ENCODE measurements at regions not wholly inside any gene's neighbourhood (a gene's known extent, or its start where the extent isn't known, plus 50 kb on each side); places are given as distances from the start of the nearest gene placed in this dataset.

GRCh38 chr5:93313672-93314071 is 267.3 kb downstream of the NR2F1-AS1 start:
- H3K27me3 ChIP-seq (ENCODE audit: low read depth, low read length) = no peaks in the 10 kb centered on the region
- H3K4me3 ChIP-seq (ENCODE audit: low read depth in 1 of 2, low read length in 2 of 2) = peak overlapping the region in 1 of 2 donors; percentile 2
- H3K27ac ChIP-seq (ENCODE audit: low read length) = no peak overlapping the region

DNA sequence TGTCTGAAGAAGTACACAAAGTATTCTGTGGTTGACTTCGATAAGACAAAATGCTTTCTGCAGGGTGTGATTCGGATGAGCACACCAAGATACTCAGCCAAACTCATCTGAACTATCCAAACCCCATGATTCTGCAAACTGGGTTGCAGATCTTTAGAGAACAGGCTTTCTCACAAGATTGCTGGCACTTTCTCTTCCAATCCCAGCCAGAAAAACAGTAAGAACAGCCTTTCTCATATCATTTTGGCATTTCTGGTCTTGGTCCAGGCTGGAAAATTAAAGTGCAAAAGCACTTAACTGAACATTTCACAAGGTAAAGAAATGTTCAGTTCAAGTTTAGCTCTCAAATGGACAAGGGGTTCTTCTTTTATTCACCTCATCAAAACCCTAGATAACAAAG is 269.1 kb downstream of the NR2F1-AS1 start:
- H3K27ac ChIP-seq (ENCODE audit: low read length) = no peak overlapping the region
- no peaks in the 10 kb centered on the region for H3K4me1 ChIP-seq (ENCODE audit: control insufficient read depth in 1 of 2, insufficient read depth in 2 of 2, low read length in 2 of 2)
- H3K27me3 ChIP-seq (ENCODE audit: low read depth, low read length) = no peaks in the 10 kb centered on the region
- peaks cover 0 to 15% of the 10 kb centered on the region in 2 donors for H3K9me3 ChIP-seq (ENCODE audit: control insufficient read depth in 1 of 2, low read length in 2 of 2)
- no peak overlapping the region for H3K4me3 ChIP-seq (ENCODE audit: low read depth in 1 of 2, low read length in 2 of 2)
- no peaks in the 10 kb centered on the region for H3K36me3 ChIP-seq (ENCODE audit: control insufficient read depth in 1 of 2, insufficient read depth in 2 of 2, low read length in 2 of 2)

More at GRCh38 chr5:93313672-93314071, 267.3 kb downstream of the NR2F1-AS1 start:
- peaks cover 0 to 15% of the 10 kb centered on the region in 2 donors for H3K9me3 ChIP-seq (ENCODE audit: control insufficient read depth in 1 of 2, low read length in 2 of 2)
- H3K4me1 ChIP-seq (ENCODE audit: control insufficient read depth in 1 of 2, insufficient read depth in 2 of 2, low read length in 2 of 2) = no peaks in the 10 kb centered on the region
- no peaks in the 10 kb centered on the region for H3K36me3 ChIP-seq (ENCODE audit: control insufficient read depth in 1 of 2, insufficient read depth in 2 of 2, low read length in 2 of 2)

- Histone ChIP-seq H3K9me3 (ENCODE audit: control insufficient read depth in 1 of 2, low read length in 2 of 2) (no peaks in the 10 kb centered on the region), H3K27ac (ENCODE audit: low read length) (no peak overlapping the region), H3K27me3 (ENCODE audit: low read depth, low read length) (no peaks in the 10 kb centered on the region), H3K36me3 (ENCODE audit: control insufficient read depth in 1 of 2, insufficient read depth in 2 of 2, low read length in 2 of 2) (no peaks in the 10 kb centered on the region), H3K4me1 (ENCODE audit: control insufficient read depth in 1 of 2, insufficient read depth in 2 of 2, low read length in 2 of 2) (no peaks in the 10 kb centered on the region), H3K4me3 (ENCODE audit: low read depth in 1 of 2, low read length in 2 of 2) (no peak overlapping the region)
Measured at GRCh38 chr5:93307557-93307956, 273.5 kb downstream of the NR2F1-AS1 start.

DNA sequence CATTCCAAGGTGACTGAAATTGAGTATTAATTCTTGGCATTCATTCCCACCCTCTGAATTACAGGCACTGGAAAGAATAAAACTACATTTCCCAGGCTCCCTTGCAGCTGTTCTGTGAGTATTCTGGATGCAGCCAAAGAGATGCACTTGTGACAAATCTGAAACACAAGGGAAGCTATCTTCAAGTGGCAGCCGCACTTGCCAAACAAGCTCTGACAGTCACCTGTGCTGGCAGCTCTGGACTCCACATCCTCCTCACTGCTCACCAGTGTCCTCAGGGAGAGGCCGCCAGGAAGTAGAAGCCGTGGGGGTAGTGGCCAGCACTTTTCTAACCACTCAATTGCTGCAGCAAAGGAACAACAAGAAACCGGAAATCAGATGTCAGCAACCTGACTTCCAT is 275.0 kb downstream of the NR2F1-AS1 start:
- Histone ChIP-seq H3K36me3 (ENCODE audit: control insufficient read depth in 1 of 2, insufficient read depth in 2 of 2, low read length in 2 of 2) (no peaks in the 10 kb centered on the region), H3K9me3 (ENCODE audit: control insufficient read depth in 1 of 2, low read length in 2 of 2) (no peaks in the 10 kb centered on the region), H3K4me3 (ENCODE audit: low read depth in 1 of 2, low read length in 2 of 2) (no peak overlapping the region), H3K27ac (ENCODE audit: low read length) (no peak overlapping the region), H3K4me1 (ENCODE audit: control insufficient read depth in 1 of 2, insufficient read depth in 2 of 2, low read length in 2 of 2) (no peaks in the 10 kb centered on the region), H3K27me3 (ENCODE audit: low read depth, low read length) (no peaks in the 10 kb centered on the region)

DNA sequence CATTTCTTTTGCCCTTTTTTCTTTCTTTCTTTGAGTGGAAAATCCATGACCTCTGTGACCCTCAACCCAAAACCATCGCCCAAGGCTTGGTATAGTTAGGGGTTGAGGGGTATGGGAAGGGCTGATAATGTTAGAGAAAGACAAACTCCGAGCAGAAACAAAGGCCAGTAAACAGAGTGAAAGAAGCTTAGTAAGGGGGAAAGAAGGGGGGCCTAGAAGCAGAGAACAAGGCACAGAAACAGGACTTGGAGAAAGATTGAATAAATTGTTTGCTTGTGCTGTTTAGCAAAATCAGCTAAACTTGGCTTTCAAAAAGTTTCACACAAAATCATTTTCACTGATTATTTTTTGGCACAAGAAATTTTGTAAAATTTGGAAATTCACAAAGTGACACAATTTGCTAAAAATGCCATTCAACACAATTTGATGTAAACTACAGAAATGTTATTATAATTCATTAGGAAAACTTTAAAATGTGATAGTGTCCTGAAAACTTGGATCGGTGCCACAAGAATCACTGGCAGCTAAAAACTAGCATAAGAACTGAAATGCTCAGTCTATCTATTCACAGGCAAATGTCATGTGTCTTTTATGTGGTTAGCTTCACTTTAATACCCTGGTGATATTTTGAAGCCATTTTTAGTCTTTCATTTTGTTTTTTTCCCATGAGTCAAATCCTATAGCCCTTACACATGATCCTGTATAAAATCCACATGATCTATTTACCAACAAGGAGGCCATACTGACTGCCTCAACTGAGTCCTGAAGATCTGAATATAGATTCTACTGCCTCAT is 276.4 kb downstream of the NR2F1-AS1 start:
- no peak overlapping the region for H3K4me3 ChIP-seq (ENCODE audit: low read depth in 1 of 2, low read length in 2 of 2)
- H3K9me3 ChIP-seq (ENCODE audit: control insufficient read depth in 1 of 2, low read length in 2 of 2) = no peaks in the 10 kb centered on the region
- no peaks in the 10 kb centered on the region for H3K4me1 ChIP-seq (ENCODE audit: control insufficient read depth in 1 of 2, insufficient read depth in 2 of 2, low read length in 2 of 2)
- no peaks in the 10 kb centered on the region for H3K36me3 ChIP-seq (ENCODE audit: control insufficient read depth in 1 of 2, insufficient read depth in 2 of 2, low read length in 2 of 2)
- H3K27ac ChIP-seq (ENCODE audit: low read length) = no peak overlapping the region
- no peaks in the 10 kb centered on the region for H3K27me3 ChIP-seq (ENCODE audit: low read depth, low read length)

DNA sequence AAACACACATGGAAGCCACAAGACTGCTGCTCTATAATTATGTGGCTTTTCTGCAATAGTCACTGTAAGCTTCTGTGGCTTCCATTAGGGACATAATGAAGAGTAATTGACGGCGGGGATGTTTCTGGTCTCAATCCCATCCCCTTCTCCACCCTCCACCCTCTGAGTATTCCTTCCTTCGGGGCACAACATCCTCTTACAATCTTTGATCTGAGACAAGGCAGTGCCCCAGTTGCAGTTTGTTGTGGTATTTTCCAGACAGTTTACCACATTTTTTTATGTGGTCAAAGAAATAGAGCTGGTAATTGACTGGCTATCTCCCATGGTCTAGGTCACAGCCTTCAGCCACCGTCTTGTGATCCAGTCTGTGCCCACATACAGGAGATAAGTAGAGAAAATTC is 277.7 kb downstream of the NR2F1-AS1 start:
- no peak overlapping the region for H3K4me3 ChIP-seq (ENCODE audit: low read depth in 1 of 2, low read length in 2 of 2)
- H3K9me3 ChIP-seq (ENCODE audit: control insufficient read depth in 1 of 2, low read length in 2 of 2) = no peaks in the 10 kb centered on the region
- H3K36me3 ChIP-seq (ENCODE audit: control insufficient read depth in 1 of 2, insufficient read depth in 2 of 2, low read length in 2 of 2) = no peaks in the 10 kb centered on the region
- H3K4me1 ChIP-seq (ENCODE audit: control insufficient read depth in 1 of 2, insufficient read depth in 2 of 2, low read length in 2 of 2) = no peaks in the 10 kb centered on the region
- no peaks in the 10 kb centered on the region for H3K27me3 ChIP-seq (ENCODE audit: low read depth, low read length)
- no peak overlapping the region for H3K27ac ChIP-seq (ENCODE audit: low read length)

- Histone ChIP-seq H3K9me3 (ENCODE audit: control insufficient read depth in 1 of 2, low read length in 2 of 2) (no peaks in the 10 kb centered on the region), H3K27ac (ENCODE audit: low read length) (no peak overlapping the region), H3K4me1 (ENCODE audit: control insufficient read depth in 1 of 2, insufficient read depth in 2 of 2, low read length in 2 of 2) (no peaks in the 10 kb centered on the region)
Measured at GRCh38 chr5:93302711-93303110, 278.3 kb downstream of the NR2F1-AS1 start.

GRCh38 chr5:93300945-93301344 is 280.1 kb downstream of the NR2F1-AS1 start:
- H3K36me3 ChIP-seq (ENCODE audit: control insufficient read depth in 1 of 2, insufficient read depth in 2 of 2, low read length in 2 of 2) = no peaks in the 10 kb centered on the region
- no peaks in the 10 kb centered on the region for H3K4me1 ChIP-seq (ENCODE audit: control insufficient read depth in 1 of 2, insufficient read depth in 2 of 2, low read length in 2 of 2)
- H3K9me3 ChIP-seq (ENCODE audit: control insufficient read depth in 1 of 2, low read length in 2 of 2) = no peaks in the 10 kb centered on the region
- no peak overlapping the region for H3K4me3 ChIP-seq (ENCODE audit: low read depth in 1 of 2, low read length in 2 of 2)
- H3K27me3 ChIP-seq (ENCODE audit: low read depth, low read length) = no peaks in the 10 kb centered on the region
- H3K27ac ChIP-seq (ENCODE audit: low read length) = no peak overlapping the region

More at GRCh38 chr5:93302711-93303110, 278.3 kb downstream of the NR2F1-AS1 start:
- Histone ChIP-seq H3K36me3 (ENCODE audit: control insufficient read depth in 1 of 2, insufficient read depth in 2 of 2, low read length in 2 of 2) (no peaks in the 10 kb centered on the region), H3K4me3 (ENCODE audit: low read depth in 1 of 2, low read length in 2 of 2) (no peak overlapping the region), H3K27me3 (ENCODE audit: low read depth, low read length) (no peaks in the 10 kb centered on the region)

DNA sequence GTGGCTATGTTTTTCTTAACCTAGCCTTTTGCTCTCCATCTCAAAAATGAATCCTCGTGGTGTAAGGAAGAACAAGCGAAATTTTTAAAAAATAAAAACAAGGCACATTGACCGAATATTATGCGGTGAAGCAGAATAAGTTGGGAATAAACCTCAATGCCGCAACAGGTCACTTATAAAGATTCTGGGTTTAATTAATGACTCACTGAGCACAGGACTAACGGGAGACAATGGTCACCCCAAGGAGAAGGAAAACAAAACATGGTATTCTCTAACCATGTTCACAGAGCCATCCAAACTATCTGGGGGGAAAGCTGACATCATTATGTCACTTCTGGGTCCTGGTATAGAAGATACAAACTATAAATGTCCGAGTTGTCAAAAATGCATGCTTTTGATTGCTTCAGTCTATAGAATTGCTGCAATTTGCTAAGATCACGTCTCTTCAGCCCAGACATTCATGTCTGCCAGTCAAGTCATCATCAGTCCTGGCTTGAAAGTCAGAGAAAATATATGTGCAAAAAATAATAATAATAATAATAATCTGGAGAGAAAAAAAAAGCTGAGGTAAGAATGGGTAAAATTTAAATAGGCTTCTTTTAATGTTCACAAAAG is 280.6 kb downstream of the NR2F1-AS1 start:
- no peaks in the 10 kb centered on the region for H3K36me3 ChIP-seq (ENCODE audit: control insufficient read depth in 1 of 2, insufficient read depth in 2 of 2, low read length in 2 of 2)
- H3K4me1 ChIP-seq (ENCODE audit: control insufficient read depth in 1 of 2, insufficient read depth in 2 of 2, low read length in 2 of 2) = no peaks in the 10 kb centered on the region
- no peaks in the 10 kb centered on the region for H3K9me3 ChIP-seq (ENCODE audit: control insufficient read depth in 1 of 2, low read length in 2 of 2)
- no peak overlapping the region for H3K4me3 ChIP-seq (ENCODE audit: low read depth in 1 of 2, low read length in 2 of 2)
- no peak overlapping the region for H3K27ac ChIP-seq (ENCODE audit: low read length)
- no peaks in the 10 kb centered on the region for H3K27me3 ChIP-seq (ENCODE audit: low read depth, low read length)

DNA sequence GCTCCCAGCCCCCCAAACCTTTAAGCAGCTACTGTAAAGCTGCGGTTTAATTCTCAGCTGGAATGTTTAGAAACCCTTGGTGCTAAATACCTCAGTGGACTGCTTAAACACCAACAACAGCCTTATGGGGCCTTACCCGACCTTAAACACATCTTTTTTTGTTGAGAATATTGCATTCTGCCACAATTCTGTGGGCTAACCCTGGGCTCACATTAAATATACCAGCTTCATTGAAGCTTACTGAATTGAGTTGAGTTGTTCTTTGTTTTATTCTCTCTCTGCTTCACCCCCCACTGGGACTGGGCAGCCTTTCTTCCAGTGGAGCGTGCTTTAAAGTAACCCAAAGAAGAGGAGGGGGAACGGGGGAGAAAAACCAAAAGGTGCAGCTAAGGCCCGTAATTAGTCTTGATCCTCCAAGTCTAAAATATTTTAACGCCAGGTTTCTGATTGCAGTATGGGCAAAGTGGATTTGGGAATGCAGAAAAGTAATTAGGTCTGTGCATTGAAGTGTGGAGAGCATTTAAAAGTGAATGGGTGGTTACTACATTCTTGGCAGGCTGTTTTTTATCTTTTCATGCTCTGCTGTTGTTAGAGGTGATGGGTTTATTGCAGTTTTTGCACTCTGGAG is 281.2 kb downstream of the NR2F1-AS1 start:
- no peaks in the 10 kb centered on the region for H3K36me3 ChIP-seq (ENCODE audit: control insufficient read depth in 1 of 2, insufficient read depth in 2 of 2, low read length in 2 of 2)
- no peaks in the 10 kb centered on the region for H3K4me1 ChIP-seq (ENCODE audit: control insufficient read depth in 1 of 2, insufficient read depth in 2 of 2, low read length in 2 of 2)
- no peaks in the 10 kb centered on the region for H3K27me3 ChIP-seq (ENCODE audit: low read depth, low read length)
- no peaks in the 10 kb centered on the region for H3K9me3 ChIP-seq (ENCODE audit: control insufficient read depth in 1 of 2, low read length in 2 of 2)
- no peak overlapping the region for H3K27ac ChIP-seq (ENCODE audit: low read length)
- no peak overlapping the region for H3K4me3 ChIP-seq (ENCODE audit: low read depth in 1 of 2, low read length in 2 of 2)

GRCh38 chr5:93297116-93297515 is 283.9 kb downstream of the NR2F1-AS1 start:
- Histone ChIP-seq H3K9me3 (ENCODE audit: control insufficient read depth in 1 of 2, low read length in 2 of 2) (no peaks in the 10 kb centered on the region), H3K36me3 (ENCODE audit: control insufficient read depth in 1 of 2, insufficient read depth in 2 of 2, low read length in 2 of 2) (no peaks in the 10 kb centered on the region), H3K27ac (ENCODE audit: low read length) (no peak overlapping the region), H3K4me3 (ENCODE audit: low read depth in 1 of 2, low read length in 2 of 2) (no peak overlapping the region), H3K4me1 (ENCODE audit: control insufficient read depth in 1 of 2, insufficient read depth in 2 of 2, low read length in 2 of 2) (no peaks in the 10 kb centered on the region), H3K27me3 (ENCODE audit: low read depth, low read length) (no peaks in the 10 kb centered on the region)
